GM12891 (cell line): ENCODE measurements at regions not wholly inside any gene's neighbourhood (a gene's known extent, or its start where the extent isn't known, plus 50 kb on each side); places are given as distances from the start of the nearest gene placed in this dataset.

Experiments
- PAX5 ChIP-seq: IDR thresholded peaks from 2 replicates; pipeline ENCODE4 v1.6.1; 2011; ENCODE audit warnings: low read length, moderate library complexity, mild to moderate bottlenecking; ENCODE audit not compliant: insufficient read depth, severe bottlenecking
- POLR2A ChIP-seq: IDR thresholded peaks from 2 replicates; pipeline ENCODE4 v1.6.1; 2011; ENCODE audit warnings: low read depth, low read length, control low read depth
- POLR2AphosphoS5 ChIP-seq: IDR thresholded peaks from 2 replicates; pipeline ENCODE4 v1.6.1; 2011; ENCODE audit warnings: low read depth, low read length, control low read depth

GRCh38 chr9:2377117-2377516 lies 244.5 kb upstream of the VLDLR start:
- no peak for TF ChIP-seq POLR2AphosphoS5
- no peak for TF ChIP-seq POLR2A
- TF ChIP-seq PAX5, result no peak
